ENCODE measurements at regions not wholly inside any gene's neighbourhood (a gene's known extent, or its start where the extent isn't known, plus 50 kb on each side); places are given as distances from the start of the nearest gene placed in this dataset.
"Not testable (repeated sequence)": the region's sequence is repeated elsewhere in the genome, so short reads cannot be mapped to it uniquely, and the experiment has no call there.

- H3K4me1 ChIP-seq (ENCODE audit: control insufficient read depth, insufficient read depth, low read length), result no peaks in the 10 kb centered on the region
- no peak overlapping the region for H3K4me3 ChIP-seq (ENCODE audit: low read depth, low read length)
- H3K27me3 ChIP-seq (ENCODE audit: control insufficient read depth, insufficient read depth, low read length), result no peaks in the 10 kb centered on the region
- no peaks in the 10 kb centered on the region for H3K9me3 ChIP-seq (ENCODE audit: control insufficient read depth, insufficient read depth, low read length)
- no peak overlapping the region for H3K9ac ChIP-seq (ENCODE audit: low read depth, low read length)
- H3K36me3 ChIP-seq (ENCODE audit: control insufficient read depth, insufficient read depth, low read length), result no peaks in the 10 kb centered on the region
Observed at GRCh38 chr6:85241498-85242052, 208.3 kb upstream of the NT5E start.

- no peak overlapping the region for H3K9ac ChIP-seq (ENCODE audit: low read depth, low read length)
- no peaks in the 10 kb centered on the region for H3K36me3 ChIP-seq (ENCODE audit: control insufficient read depth, insufficient read depth, low read length)
- no peaks in the 10 kb centered on the region for H3K27me3 ChIP-seq (ENCODE audit: control insufficient read depth, insufficient read depth, low read length)
- no peaks in the 10 kb centered on the region for H3K4me1 ChIP-seq (ENCODE audit: control insufficient read depth, insufficient read depth, low read length)
- H3K4me3 ChIP-seq (ENCODE audit: low read depth, low read length), result no peak overlapping the region
- H3K9me3 ChIP-seq (ENCODE audit: control insufficient read depth, insufficient read depth, low read length), result no peaks in the 10 kb centered on the region
Observed at GRCh38 chr6:85240787-85241385, 209.0 kb upstream of the NT5E start.

DNA sequence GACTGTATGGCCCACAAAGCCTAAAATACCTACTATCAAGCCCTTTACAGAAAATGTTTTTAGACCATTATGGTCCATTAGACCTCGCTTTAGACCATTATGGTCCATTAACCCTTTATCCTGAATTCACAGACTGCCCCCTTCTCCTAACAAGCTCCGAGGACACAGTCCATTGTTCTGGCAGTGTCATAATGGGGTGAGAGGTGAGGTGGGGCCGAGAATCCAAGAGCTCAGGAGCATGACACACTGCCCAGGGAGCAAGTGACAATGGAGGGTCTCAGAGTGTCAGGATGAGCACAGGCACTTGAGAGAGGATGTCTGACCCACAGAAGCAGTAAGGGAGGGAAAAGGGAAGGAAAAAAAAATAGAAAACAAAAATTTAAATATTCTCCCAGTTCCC is 212.4 kb upstream of the NT5E start:
- no peak overlapping the region for H3K4me3 ChIP-seq (ENCODE audit: low read depth, low read length)
- no peak overlapping the region for H3K9ac ChIP-seq (ENCODE audit: low read depth, low read length)
- no peaks in the 10 kb centered on the region for H3K36me3 ChIP-seq (ENCODE audit: control insufficient read depth, insufficient read depth, low read length)
- no peaks in the 10 kb centered on the region for H3K27me3 ChIP-seq (ENCODE audit: control insufficient read depth, insufficient read depth, low read length)
- H3K9me3 ChIP-seq (ENCODE audit: control insufficient read depth, insufficient read depth, low read length), result no peaks in the 10 kb centered on the region
- no peaks in the 10 kb centered on the region for H3K4me1 ChIP-seq (ENCODE audit: control insufficient read depth, insufficient read depth, low read length)

DNA sequence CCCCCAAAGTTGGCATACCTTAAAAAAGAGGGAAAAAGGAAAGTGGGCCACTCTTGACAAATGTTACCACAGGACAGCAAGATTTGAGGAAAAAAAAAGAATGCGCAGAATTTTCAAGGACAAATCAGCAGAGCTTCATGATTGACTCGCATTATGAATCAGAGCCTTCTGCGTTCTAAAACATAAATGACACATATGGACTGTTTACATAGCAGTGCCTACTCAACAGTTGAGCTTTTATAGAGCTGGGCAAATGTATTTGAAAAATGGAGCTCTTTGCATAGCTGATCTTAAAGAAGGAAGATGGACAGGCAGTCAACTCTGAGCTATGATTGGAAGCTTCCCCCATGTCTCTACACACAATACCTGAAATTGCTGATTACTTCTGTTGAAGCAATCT is 213.2 kb upstream of the NT5E start:
- no peaks in the 10 kb centered on the region for H3K36me3 ChIP-seq (ENCODE audit: control insufficient read depth, insufficient read depth, low read length)
- H3K9ac ChIP-seq (ENCODE audit: low read depth, low read length), result no peak overlapping the region
- no peaks in the 10 kb centered on the region for H3K9me3 ChIP-seq (ENCODE audit: control insufficient read depth, insufficient read depth, low read length)
- H3K4me1 ChIP-seq (ENCODE audit: control insufficient read depth, insufficient read depth, low read length), result no peaks in the 10 kb centered on the region
- no peaks in the 10 kb centered on the region for H3K27me3 ChIP-seq (ENCODE audit: control insufficient read depth, insufficient read depth, low read length)
- H3K4me3 ChIP-seq (ENCODE audit: low read depth, low read length), result no peak overlapping the region

DNA sequence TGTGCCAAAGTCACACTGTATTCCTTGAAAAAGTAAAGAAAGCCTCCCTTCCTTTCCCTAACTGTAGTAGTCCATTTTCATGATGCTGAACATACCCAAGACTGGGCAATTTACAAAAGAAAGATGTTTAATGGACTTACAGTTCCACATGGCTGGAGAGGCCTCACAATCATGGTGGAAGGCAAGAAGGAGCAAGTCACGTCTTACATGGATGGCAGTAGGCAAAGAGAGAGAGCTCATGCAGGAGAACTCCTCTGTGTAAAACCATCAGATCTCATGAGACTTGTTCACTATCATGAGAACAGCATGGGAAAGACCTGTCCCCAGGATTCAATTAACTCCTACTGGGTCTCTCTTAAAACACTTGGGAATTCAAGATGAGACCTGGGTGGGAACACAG is 222.5 kb upstream of the NT5E start:
- not testable (repeated sequence) for H3K27me3 ChIP-seq (ENCODE audit: control insufficient read depth, insufficient read depth, low read length); H3K4me3 ChIP-seq (ENCODE audit: low read depth, low read length); H3K36me3 ChIP-seq (ENCODE audit: control insufficient read depth, insufficient read depth, low read length); H3K9me3 ChIP-seq (ENCODE audit: control insufficient read depth, insufficient read depth, low read length); H3K9ac ChIP-seq (ENCODE audit: low read depth, low read length); H3K4me1 ChIP-seq (ENCODE audit: control insufficient read depth, insufficient read depth, low read length)

DNA sequence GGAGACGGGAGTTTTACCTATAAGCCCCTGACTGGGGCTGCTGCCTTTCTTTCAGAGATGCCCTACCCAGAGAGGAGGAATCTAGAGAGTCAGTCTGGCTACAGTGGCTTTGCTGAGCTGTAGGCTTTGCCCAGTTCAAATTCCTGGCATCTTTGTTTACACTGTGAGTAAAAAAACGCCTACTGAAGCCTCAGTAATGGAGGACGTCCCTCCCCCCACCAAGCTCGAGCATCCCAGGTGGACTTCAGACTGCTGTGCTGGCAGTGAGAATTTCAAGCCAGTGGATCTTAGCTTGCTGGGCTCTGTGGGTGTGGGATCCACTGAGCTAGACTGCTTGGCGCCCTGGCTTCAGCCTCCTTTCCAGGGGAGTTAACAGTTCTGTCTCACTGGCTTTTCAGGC is 237.1 kb upstream of the NT5E start:
- not testable (repeated sequence) for H3K4me1 ChIP-seq (ENCODE audit: control insufficient read depth, insufficient read depth, low read length); H3K9me3 ChIP-seq (ENCODE audit: control insufficient read depth, insufficient read depth, low read length); H3K36me3 ChIP-seq (ENCODE audit: control insufficient read depth, insufficient read depth, low read length); H3K27me3 ChIP-seq (ENCODE audit: control insufficient read depth, insufficient read depth, low read length); H3K4me3 ChIP-seq (ENCODE audit: low read depth, low read length); H3K9ac ChIP-seq (ENCODE audit: low read depth, low read length)

DNA sequence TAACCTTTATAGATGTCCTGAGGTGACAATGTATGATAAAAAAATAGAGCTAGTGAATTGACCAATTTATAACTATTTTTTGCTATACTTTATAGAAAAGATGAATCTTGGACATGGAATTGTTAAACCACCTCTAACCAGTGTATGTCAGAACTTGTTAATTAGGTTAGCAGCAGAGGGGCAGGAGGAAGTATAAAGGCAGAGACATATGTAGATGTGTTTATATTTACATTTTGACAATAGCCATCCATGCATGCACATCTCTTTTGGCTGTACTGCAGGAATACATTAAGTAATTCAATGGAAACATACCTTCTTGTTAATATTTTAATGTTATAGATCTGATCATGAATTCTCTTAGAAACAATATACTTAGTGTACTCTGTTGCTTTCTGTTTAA is 254.6 kb upstream of the NT5E start:
- Histone ChIP-seq H3K27me3 (ENCODE audit: control insufficient read depth, insufficient read depth, low read length) (no peaks in the 10 kb centered on the region), H3K4me3 (ENCODE audit: low read depth, low read length) (no peak overlapping the region), H3K9ac (ENCODE audit: low read depth, low read length) (no peak overlapping the region), H3K9me3 (ENCODE audit: control insufficient read depth, insufficient read depth, low read length) (no peaks in the 10 kb centered on the region), H3K4me1 (ENCODE audit: control insufficient read depth, insufficient read depth, low read length) (no peaks in the 10 kb centered on the region), H3K36me3 (ENCODE audit: control insufficient read depth, insufficient read depth, low read length) (no peaks in the 10 kb centered on the region)

GRCh38 chr6:85193339-85193738 is 256.5 kb upstream of the NT5E start:
- Histone ChIP-seq H3K4me1 (ENCODE audit: control insufficient read depth, insufficient read depth, low read length) (no peaks in the 10 kb centered on the region), H3K4me3 (ENCODE audit: low read depth, low read length) (no peak overlapping the region), H3K9ac (ENCODE audit: low read depth, low read length) (no peak overlapping the region), H3K36me3 (ENCODE audit: control insufficient read depth, insufficient read depth, low read length) (no peaks in the 10 kb centered on the region), H3K27me3 (ENCODE audit: control insufficient read depth, insufficient read depth, low read length) (no peaks in the 10 kb centered on the region), H3K9me3 (ENCODE audit: control insufficient read depth, insufficient read depth, low read length) (no peaks in the 10 kb centered on the region)

GRCh38 chr6:85192596-85192995 is 257.3 kb upstream of the NT5E start:
- H3K36me3 ChIP-seq (ENCODE audit: control insufficient read depth, insufficient read depth, low read length), result no peaks in the 10 kb centered on the region
- no peak overlapping the region for H3K4me3 ChIP-seq (ENCODE audit: low read depth, low read length)
- H3K27me3 ChIP-seq (ENCODE audit: control insufficient read depth, insufficient read depth, low read length), result no peaks in the 10 kb centered on the region
- no peak overlapping the region for H3K9ac ChIP-seq (ENCODE audit: low read depth, low read length)
- H3K9me3 ChIP-seq (ENCODE audit: control insufficient read depth, insufficient read depth, low read length), result no peaks in the 10 kb centered on the region
- no peaks in the 10 kb centered on the region for H3K4me1 ChIP-seq (ENCODE audit: control insufficient read depth, insufficient read depth, low read length)

DNA sequence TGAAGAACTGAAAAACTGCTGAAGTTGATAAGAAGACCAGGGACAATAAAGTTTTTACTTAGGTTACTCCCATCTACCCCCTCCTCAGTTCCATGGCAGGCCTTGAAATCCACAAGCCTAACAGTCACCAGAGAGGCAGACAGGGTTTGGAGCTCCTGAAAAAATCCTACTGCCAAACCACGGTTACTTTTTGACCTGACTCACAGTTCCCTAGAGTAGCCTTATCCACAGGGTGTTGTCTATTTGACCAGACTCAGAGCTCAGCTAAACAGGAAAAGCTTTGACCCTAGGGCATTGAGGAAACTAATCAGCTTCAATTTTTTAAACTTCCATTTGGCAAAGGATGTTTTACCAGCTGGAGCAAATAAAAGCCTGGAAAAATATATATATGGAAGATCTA is 257.7 kb upstream of the NT5E start:
- Histone ChIP-seq H3K4me3 (ENCODE audit: low read depth, low read length) (no peak overlapping the region), H3K9ac (ENCODE audit: low read depth, low read length) (no peak overlapping the region), H3K4me1 (ENCODE audit: control insufficient read depth, insufficient read depth, low read length) (no peaks in the 10 kb centered on the region), H3K27me3 (ENCODE audit: control insufficient read depth, insufficient read depth, low read length) (no peaks in the 10 kb centered on the region), H3K36me3 (ENCODE audit: control insufficient read depth, insufficient read depth, low read length) (no peaks in the 10 kb centered on the region), H3K9me3 (ENCODE audit: control insufficient read depth, insufficient read depth, low read length) (no peaks in the 10 kb centered on the region)

DNA sequence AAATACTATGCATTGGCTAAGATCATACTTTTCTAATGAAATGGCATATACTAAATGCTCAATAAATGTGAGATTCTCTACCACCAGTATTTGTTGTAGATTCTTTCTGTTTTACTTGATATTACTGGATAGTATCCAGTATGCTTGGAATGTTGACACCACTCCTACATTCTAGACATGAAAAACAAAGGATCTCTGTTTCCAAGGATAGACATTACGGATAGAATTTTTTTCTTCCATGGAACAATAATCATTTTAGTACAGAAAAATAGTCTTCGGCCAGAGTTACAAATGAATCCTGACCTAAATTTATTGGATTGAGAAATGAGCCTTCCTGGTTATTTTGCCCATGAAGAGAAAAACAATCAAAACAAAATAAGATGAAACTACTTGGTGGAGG is 258.2 kb upstream of the NT5E start:
- H3K27me3 ChIP-seq (ENCODE audit: control insufficient read depth, insufficient read depth, low read length), result no peaks in the 10 kb centered on the region
- H3K9me3 ChIP-seq (ENCODE audit: control insufficient read depth, insufficient read depth, low read length), result no peaks in the 10 kb centered on the region
- no peak overlapping the region for H3K4me3 ChIP-seq (ENCODE audit: low read depth, low read length)
- H3K9ac ChIP-seq (ENCODE audit: low read depth, low read length), result no peak overlapping the region
- H3K36me3 ChIP-seq (ENCODE audit: control insufficient read depth, insufficient read depth, low read length), result no peaks in the 10 kb centered on the region
- H3K4me1 ChIP-seq (ENCODE audit: control insufficient read depth, insufficient read depth, low read length), result no peaks in the 10 kb centered on the region

GRCh38 chr6:85186546-85187175 is 263.2 kb upstream of the NT5E start:
- H3K9ac ChIP-seq (ENCODE audit: low read depth, low read length), result no peak overlapping the region
- no peaks in the 10 kb centered on the region for H3K36me3 ChIP-seq (ENCODE audit: control insufficient read depth, insufficient read depth, low read length)
- no peak overlapping the region for H3K4me3 ChIP-seq (ENCODE audit: low read depth, low read length)
- no peaks in the 10 kb centered on the region for H3K27me3 ChIP-seq (ENCODE audit: control insufficient read depth, insufficient read depth, low read length)
- no peaks in the 10 kb centered on the region for H3K9me3 ChIP-seq (ENCODE audit: control insufficient read depth, insufficient read depth, low read length)
- H3K4me1 ChIP-seq (ENCODE audit: control insufficient read depth, insufficient read depth, low read length), result no peaks in the 10 kb centered on the region

All from iPS-15b (cell line).